ENCODE measurements at regions not wholly inside any gene's neighbourhood (a gene's known extent, or its start where the extent isn't known, plus 50 kb on each side); places are given as distances from the start of the nearest gene placed in this dataset.
A peak's percentile ranks its signal among the peaks of the same experiment; 100 is the strongest.
"Not testable (repeated sequence)": the region's sequence is repeated elsewhere in the genome, so short reads cannot be mapped to it uniquely, and the experiment has no call there.

DNA sequence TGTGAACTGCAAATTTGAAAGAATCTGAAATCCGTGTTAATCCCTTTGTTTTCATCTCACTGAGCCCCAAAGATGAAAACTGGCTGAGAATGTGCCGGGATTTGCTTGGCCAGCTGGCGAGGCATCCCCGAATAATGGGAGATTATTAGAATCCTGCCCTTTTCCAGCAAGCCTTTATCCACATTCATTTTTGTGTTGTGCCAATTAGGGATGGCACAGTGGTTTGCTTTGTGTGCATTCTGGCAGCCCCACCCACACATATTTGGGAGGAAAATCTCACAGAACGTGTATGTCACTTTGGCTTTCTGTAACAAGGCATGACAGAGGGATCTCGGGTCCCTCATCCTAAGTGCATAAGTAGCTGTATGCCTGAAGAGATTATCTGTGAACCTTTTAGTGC is 405.8 kb upstream of the FAM98A start:
- FAIRE-seq: no peak
- peak in 1 of 2 donors; percentile 4 for DNase-seq (ENCODE audit: low spot score in 2 of 2)

DNA sequence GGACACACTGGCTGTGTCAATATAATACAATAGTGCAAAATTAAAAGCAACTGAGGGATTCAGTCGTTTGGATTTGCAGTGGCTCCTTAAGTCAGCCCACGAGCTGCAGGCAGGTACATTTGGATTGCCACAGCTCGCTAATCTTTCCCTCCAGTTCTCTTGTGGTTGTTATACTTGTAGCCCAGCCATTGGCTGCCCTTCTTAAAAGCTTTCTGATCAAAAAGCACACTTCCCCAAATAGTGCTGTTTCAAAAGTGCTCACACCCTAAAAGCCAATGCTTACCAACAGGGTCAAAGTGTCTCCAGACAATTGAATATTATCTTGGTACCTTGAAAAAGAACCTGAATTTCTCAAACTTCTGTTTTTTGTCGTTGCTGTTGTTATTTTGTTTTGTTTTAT is 404.7 kb upstream of the FAM98A start:
- no peak for FAIRE-seq
- DNase-seq (ENCODE audit: low spot score in 2 of 2): no peak

DNA sequence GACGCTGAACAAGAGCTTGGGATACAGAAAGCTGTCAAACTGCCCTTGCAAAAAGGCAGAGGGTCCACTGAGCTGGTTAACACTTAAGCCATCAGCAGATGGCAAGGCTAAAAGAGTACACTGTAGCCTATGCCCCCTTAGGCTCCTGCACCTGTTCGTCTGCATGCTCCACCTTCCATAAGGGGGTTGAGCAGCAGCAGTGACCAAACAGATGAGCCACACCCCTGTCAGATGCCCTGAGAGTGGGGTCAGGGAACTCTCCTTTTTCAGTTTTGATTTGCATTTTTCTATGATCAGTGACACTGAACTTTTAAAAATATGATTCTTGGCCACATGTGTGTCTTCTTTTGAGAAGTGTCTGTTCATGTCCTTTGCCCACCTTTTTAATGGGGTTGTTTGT is 402.5 kb upstream of the FAM98A start:
- FAIRE-seq: no peak
- DNase-seq (ENCODE audit: low spot score in 2 of 2): no peak

DNA sequence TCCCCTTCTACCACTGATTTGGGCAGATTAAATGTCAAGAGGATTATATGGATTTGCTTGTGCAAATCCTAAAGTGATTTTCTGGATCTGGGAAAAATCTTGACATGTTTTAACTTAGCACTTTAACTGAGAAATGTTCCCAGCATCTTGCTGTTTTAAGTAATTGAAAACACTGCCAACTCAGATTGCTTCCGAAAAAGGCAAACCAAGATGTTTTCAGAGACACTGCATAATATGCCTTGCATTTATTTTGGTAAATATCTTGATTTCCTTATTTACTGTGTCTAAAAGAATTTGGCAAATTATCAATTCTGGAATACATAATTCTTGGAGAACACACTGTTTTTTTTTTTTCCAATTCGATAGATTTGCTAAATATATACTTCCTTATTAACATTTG is 385.0 kb upstream of the FAM98A start:
- DNase-seq (ENCODE audit: low spot score in 2 of 2) (no peak), FAIRE-seq (no peak)

DNA sequence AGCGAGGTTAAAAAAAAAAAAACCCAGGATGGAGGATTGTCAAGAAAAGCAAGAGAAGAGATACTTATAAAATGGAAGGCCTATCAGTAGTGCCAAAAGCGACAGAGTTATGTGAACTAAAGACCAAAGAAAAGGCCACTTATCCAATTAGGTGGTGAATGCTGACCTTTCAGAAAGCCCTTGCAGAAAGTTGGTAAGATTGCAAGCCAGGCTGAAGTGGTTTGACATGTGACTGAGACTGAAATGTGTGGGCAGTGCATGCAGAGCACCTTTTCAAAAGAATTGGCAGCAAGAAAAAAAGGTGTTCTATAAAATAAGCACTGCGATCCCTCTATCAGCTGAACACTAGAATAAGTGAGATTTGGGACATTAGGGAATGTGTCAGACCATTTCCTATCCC is 379.4 kb upstream of the FAM98A start:
- DNase-seq (ENCODE audit: low spot score in 2 of 2) (no peak), FAIRE-seq (no peak)

DNA sequence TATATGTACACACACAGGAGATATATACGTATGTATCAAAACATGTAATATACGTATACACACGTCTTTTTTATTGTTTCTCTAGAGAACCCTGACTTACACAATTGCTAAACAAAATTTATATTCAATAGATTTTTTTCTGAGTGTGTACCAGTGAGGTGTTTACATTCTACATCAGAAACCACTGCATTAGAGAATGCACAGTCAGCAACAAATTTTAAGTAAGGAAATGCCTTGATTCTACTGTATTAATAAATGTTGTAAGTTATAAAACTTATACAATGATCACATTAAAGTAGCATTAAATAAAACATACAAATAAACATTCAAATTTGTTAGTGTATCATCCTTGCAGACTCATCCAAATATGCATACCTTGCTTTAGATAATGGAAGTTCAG is 376.4 kb upstream of the FAM98A start:
- no peak for DNase-seq (ENCODE audit: low spot score in 2 of 2)
- FAIRE-seq: no peak

DNA sequence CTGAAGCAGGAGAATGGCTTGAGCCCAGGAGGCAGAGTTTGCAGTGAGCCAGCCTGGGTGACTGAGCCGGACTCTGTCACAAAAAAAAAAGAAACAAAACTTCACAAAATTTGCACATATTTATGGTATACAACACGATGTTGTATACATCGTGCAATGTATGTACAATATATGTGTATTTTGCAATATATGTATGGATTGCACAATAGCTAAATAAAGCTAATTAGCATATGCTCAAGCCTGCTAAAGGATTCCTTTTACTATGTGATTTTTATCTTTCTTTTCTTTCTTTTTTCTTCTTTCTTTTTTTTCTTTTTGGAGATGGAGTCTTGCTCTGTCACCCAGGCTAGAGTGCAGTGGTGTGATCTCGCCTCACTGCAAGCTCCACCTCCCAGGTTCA is 368.0 kb upstream of the FAM98A start:
- DNase-seq (ENCODE audit: low spot score in 2 of 2) (no peak), FAIRE-seq (no peak)

DNA sequence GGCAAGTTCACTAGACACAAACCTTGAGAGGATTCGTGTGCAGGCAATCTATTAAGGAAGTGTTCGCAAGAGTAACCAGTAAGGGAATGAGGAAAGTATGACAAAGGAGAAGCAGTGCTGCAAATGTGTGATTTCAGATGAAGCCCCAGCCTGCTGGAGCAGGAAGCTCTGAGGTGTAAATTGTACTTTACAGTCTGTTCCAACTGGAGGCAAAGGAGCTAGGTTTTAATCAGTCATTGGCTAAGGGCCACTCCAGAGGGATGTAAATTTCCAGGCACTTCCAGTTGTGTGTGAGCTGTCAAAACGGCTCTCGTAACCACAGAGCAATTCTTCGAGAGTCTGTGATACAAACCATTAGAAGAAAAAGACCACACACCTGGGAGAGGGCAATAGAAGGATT is 359.5 kb upstream of the FAM98A start:
- no peak for DNase-seq (ENCODE audit: low spot score in 2 of 2)
- FAIRE-seq: no peak

DNA sequence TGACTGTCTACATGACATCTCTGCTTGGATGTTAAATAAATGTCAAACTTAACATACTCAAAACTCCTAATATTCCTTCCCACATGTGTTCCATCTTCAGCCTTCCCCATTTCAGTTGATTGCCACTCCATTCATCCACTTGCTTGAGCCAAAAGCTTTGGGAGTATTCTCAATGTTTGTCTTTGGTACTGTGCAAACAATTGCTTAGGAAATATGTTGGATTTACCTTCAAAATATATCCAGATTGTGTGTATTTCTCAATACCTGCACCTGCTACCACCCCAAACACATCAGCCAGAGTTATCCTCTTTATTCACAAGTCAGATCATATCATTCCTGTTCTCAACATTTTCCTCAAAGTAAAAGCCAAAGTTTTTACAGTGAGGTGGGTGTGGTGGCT is 350.3 kb upstream of the FAM98A start:
- no peak for DNase-seq (ENCODE audit: low spot score in 2 of 2)
- no peak for FAIRE-seq

DNA sequence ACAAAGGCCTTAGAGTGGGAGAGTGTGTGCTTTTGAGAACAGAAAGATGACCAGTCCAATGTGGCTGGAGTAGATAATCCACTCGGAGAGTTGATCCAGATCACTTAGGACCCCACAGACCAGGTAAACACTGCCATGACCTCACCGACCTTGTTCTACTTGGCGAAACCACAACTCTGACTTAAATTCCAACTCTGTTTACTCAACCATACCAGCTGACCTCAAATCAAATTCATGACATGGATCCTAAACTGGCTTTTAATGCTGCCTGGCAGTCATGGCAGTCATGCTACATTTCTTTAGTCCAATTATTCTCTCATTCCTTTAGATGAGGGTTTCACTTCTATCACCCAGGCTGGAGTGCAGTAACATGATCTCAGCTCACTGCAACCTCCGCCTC is 347.1 kb upstream of the FAM98A start:
- no peak for FAIRE-seq
- no peak for DNase-seq (ENCODE audit: low spot score in 2 of 2)

DNA sequence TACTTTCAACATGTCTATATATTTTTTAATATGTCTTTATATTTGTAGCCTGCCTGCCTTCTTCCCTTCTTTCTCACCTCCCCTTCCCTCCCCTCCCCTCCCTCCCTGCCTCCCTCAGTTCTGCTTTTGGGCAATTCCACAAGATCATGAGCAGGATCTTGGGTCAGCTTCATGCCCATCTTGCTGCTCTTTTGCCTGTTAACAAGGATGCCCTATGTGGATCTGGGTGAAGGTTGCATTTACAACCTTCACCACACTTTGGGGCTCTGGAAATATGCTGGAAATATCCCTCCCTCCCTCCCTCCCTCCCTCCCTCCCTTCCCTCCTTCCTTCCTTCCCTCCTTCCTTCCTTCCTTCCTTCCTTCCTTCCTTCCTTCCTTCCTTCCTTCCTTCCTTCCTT is 334.1 kb upstream of the FAM98A start:
- DNase-seq (ENCODE audit: low spot score in 2 of 2): no peak
- FAIRE-seq: no peak

DNA sequence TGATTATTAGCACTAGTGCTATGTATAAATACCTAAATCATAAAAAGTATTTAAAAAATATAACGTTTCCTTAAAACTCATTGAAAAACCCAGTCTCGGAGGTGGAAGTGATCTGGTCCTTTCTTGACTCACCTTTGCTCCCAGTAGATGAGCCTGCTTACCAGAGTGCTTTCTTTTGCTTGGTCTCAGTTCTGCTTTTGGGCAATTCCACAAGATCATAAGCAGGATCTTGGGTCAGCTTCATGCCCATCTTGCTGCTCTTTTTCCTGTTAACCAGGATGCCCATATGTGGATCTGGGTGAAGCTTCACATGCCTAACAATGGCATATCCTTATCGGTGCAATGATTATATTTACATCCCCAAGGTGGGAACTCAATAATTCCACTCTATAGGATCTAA is 332.1 kb upstream of the FAM98A start:
- FAIRE-seq (no peak), DNase-seq (ENCODE audit: low spot score in 2 of 2) (no peak)

DNA sequence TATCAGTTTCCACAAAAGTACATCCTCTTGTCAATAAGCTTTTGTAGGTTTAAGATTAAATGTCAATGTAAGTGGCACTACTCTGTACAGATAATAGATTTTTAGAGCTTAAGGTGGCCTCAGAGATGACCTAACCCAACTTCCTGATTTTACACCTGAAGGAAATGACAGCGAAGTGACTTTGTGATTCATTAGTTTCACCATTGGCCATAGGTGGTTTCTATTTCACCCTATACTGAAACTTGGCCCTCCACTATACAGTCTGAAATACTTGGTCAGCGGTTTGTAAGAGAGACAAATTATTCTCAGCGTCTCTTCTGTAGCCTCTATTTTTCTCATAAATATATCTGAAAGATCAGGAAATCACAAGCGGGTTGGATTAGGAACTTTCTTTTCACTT is 330.4 kb upstream of the FAM98A start:
- no peak for DNase-seq (ENCODE audit: low spot score in 2 of 2)

DNA sequence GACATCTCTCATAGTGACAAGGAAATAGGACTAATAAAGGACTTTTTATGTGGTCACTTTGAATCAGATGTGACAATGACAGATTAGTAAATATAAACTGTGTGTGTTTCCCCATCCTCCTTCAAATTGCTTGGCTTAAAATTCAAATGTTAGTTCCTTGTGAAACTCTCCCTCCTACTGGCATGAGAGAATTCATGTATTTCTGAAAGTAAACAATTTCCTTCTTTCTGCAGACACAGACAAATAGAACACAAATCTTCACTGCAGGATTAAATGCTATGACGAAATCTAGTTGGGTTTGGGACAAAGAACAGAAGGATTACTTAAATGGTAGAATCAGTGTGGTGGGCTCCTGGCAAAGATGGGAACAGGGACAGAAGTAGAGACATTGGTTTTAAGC is 328.7 kb upstream of the FAM98A start:
- FAIRE-seq: no peak
- DNase-seq (ENCODE audit: low spot score in 2 of 2): no peak

More for the DNA sequence above, 330.4 kb upstream of the FAM98A start:
- no peak for FAIRE-seq

DNA sequence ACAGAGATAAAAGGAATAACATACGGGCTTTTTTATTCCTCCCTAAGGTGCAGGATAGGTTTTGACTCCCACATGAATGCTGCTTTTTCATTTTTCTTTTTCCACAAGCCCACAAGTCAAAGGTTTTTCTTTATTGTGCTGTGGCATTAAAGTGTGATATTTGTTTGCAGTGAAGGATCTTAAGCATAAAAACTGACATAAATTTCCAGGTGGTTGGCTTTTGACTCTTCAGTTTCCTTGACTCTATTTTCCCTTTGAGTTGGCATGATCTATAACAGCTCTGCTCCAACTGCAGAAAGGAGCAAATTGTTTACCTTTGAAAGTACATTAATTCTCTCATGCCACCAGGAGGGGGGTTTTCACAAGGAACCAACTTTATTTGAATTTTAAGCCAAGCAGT is 326.2 kb upstream of the FAM98A start:
- DNase-seq (ENCODE audit: low spot score in 2 of 2): no peak
- no peak for FAIRE-seq

DNA sequence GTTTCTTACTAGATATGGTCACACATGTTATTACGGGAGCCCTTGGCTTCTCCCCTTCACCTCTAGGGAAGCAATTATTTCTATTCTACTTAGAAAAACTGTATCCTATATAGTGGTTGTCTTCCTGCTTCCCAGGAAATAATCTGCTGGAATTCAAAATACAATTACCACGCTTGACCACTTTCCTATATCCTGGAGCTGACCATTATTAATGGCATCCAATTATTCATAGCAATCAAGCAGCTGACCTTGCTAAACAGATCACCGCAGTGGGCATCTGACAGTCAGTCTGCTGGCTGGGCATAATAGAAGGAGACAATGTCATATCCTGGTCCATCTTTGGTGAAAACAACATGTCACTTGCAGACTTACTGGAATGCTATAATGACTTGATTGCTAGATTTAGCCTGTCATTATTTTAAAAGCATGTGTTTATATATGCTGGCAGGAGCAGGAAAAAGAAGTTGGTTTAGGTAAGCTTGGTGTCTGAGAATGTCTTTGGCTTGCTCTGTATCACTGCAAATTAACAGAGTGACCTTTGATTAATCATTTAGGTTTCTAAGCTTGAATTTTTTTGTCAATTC is 325.6 kb upstream of the FAM98A start:
- FAIRE-seq (no peak), DNase-seq (ENCODE audit: low spot score in 2 of 2) (no peak)

DNA sequence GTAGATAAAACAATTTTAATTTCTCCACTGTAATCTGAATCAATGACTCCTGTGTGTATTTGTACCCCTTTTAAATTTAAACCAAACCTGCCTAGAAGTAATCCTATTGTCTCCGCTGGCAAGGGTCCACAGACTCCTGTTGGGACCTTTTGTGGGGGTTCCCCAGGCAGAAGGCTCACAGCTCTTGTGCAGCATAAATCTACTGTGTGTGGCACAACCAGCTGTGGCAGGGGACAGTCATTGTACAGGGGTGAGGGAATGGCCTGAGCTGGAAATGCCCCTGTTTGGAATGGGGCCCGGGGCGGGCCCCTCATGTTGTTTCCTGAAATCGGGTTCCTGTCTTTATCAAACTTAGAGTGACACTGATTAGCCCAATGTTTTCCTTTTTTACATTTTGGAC is 318.2 kb upstream of the FAM98A start:
- no peak for DNase-seq (ENCODE audit: low spot score in 2 of 2)
- no peak for FAIRE-seq

DNA sequence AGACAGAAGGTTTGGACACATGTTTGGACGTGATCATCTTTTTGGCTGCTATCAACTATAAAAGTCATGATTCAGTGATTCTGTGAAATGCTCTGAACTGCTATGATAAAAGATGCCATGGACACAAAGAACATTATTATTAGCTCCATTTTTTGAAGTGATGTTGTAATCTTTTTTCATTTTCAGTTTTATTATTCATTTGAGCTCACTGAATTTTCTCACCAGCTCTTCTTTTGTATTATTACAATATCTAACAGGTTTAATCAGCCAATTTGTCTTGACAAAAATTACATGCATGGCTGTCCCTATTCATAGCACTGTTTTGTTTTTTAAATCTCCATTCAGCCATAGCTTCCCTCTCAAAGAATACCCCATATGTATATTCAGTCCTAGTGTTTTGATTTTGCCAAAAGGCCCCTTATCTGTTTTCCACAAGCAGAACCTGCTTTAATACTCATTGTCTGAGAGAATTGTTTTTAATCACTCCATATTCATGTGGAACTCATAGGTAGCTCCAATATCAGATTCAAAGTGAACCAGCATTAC is 314.0 kb upstream of the FAM98A start:
- no peak for DNase-seq (ENCODE audit: low spot score in 2 of 2)
- no peak for FAIRE-seq

DNA sequence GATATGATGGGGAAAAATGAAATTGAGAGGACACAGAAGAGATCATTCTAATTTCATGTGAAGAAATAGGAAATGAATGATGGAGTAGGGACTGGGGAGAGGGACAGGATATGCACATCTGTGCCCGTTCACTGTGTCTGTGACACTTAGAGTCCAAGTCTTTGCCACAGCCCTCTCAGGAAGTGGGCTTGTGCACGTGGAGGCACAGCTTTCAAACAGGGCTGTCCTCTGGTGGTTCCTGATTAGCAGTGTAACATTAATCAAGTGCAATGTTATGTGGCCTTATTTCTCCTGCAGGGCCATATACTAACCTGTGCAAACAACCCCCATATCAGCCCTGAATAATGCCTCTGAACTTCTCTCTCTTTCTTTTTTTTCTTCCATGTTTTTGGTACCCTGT is 312.2 kb upstream of the FAM98A start:
- FAIRE-seq: no peak
- DNase-seq (ENCODE audit: low spot score in 2 of 2): no peak

DNA sequence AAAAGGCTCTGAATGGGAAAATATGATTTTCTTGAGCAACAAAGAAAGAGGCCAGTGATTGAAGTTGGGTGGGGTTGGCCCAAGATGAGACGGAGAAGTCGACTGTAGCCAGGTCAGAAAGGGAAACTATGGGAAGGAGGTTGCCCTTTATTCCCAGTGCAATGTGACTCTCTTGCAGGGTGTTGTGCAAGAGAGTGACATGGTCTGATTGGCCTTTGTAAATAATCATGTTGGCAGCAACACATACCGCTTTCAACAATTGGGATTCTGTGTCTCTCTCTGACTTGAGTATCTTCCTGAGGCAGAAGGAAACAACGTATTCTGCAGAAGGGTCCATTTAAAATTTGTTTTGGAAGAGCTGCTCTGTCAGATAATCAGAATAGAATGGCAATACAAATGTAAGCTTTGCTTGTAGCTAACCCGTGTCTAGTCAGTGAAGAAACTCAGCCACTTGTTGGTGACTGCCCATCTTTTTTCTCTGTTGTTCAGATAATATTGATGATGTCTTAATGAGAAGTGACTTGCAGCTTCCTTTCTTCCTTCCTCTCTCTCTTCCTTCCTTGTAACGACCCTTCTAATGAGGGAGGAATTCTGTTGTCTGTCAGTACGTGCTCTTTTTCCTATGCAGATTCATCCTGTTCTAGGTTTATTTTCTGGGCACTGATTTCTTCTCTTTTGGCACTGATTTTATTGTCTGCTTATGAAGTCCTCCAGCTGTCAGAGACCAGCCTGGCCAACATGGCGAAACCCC is 311.0 kb upstream of the FAM98A start:
- FAIRE-seq (no peak), DNase-seq (ENCODE audit: low spot score in 2 of 2) (no peak)

DNA sequence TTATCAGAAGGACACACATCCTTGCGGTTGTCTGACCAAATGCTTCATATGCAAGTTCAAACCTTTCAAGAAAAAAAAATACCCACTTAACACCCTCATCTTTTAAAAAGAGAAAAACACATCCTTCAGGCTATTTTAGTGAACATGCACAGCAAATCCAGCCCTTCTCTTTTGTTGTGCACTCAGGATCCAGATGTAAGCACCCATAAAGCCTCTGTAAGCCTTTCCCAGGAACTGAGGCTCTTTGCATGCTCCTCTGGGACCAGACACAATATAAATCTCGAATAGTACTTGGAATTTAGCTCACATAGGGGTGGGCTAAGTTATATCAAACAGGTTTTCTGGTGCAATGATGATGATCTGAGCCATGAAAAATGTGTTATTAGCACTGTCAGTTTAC is 308.8 kb upstream of the FAM98A start:
- no peak for DNase-seq (ENCODE audit: low spot score in 2 of 2)
- no peak for FAIRE-seq

DNA sequence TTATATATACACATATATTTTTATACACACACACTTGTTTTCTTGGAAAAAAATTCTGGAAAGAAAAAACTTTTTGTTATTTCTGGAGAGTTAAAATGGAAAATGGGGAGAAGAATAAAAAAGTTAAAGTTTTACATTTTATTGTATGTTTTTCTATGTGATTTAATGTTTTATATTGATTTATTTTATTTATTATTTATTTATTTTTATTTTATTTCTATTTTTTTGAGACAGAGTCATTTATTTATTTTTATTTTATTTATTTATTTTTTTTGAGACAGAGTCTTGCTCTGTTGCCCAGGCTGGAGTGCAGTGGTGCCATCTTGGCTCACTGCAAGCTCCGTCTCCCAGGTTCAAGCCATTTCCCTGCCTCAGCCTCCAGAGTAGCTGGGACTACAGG is 307.0 kb upstream of the FAM98A start:
- not testable (repeated sequence) for DNase-seq (ENCODE audit: low spot score in 2 of 2)
- peak; percentile 96 for FAIRE-seq

All from frontal cortex (tissue), 3 donors.